ENCODE measurements at regions not wholly inside any gene's neighbourhood (a gene's known extent, or its start where the extent isn't known, plus 50 kb on each side); places are given as distances from the start of the nearest gene placed in this dataset.

DNA sequence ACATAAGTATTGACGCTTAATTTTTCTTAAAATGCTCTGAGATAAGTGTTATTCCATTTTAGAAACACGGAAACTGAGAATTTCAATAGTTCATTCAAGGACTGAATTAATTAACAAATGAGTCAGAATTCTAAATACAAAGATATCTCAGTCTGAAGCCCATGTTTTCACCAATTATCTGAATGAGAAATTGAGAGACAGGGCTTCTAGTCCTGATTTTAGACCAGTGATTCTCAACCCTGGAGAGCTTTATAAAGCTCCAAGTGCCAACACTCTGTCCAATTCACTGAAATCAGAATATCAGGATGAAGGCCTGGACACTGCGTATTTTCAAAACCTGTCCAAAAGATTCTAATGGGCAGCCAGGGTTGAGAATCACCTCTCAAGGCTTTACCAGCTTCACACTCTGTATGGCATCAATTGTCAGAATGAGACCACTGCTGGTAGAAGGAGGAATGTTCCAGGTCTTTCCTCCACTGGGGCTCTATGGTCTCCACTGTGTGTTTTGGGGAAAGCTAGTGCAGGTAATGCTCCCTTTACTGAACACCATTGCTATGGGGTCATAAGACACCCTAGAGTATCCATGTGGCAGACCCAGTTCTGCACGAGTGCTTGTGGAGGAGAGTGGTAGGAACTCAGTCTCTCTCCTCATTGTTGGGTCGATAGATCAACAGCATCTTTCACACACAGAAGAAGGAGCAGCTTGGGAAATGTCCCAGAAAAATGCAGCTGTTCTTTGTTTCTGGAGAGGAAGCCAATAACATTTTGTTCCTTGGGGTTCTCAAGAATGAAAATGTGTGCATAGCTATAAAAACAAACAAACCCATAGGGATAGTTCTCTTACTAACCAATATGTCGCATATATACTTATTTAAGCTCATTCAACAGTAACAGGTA lies 99.7 kb upstream of the OSMR start:
- H3K79me2 ChIP-seq (ENCODE audit: control insufficient read depth in 1 of 2, insufficient read depth in 2 of 2, low read length in 2 of 2): no peaks in the 10 kb centered on the region
- H2BK12ac ChIP-seq (ENCODE audit: low read depth, low read length): no peak overlapping the region
- no peak overlapping the region for H2BK120ac ChIP-seq (replicated peaks; ENCODE audit: low read depth, low read length)
- H3K56ac ChIP-seq (replicated peaks; ENCODE audit: insufficient read length, low read depth, low read length): no peak overlapping the region
- H3K14ac ChIP-seq (ENCODE audit: insufficient read length): no peak overlapping the region
- H3K27ac ChIP-seq (ENCODE audit: low read depth, low read length): no peak overlapping the region
- no peak for DNase-seq (ENCODE audit: low read depth in 1 of 2, low spot score in 2 of 2)
- H3K9me3 ChIP-seq (ENCODE audit: insufficient read depth in 2 of 2, low read depth in 1 of 2, low read length in 1 of 2): peaks cover 9 to 11% of the 10 kb centered on the region in 2 experiments; a peak in 3 of 4 replicates
- H3K4me1 ChIP-seq (replicated peaks in 1 of 4; ENCODE audit: control insufficient read depth in 3 of 4, insufficient read depth in 4 of 4, low read length in 3 of 4): no peaks in the 10 kb centered on the region
- no peak for TF ChIP-seq SIN3A (conservative IDR thresholded peaks at IDR 0.05 in 1 of 2, IDR thresholded peaks at IDR 0.05 in 1 of 2; ENCODE audit: low read depth in 1 of 2, low read length in 2 of 2)
- no peak for TF ChIP-seq RFX5 (IDR thresholded peaks at IDR 0.05; ENCODE audit: borderline replicate concordance, low read depth, low read length)
- no peak for TF ChIP-seq BACH1 (IDR thresholded peaks at IDR 0.05; ENCODE audit: low read length)
- no peak for TF ChIP-seq KDM4A (IDR thresholded peaks at IDR 0.05; ENCODE audit: low read depth, low read length, severe bottlenecking)
- no peak for TF ChIP-seq MAFK (IDR thresholded peaks at IDR 0.05; ENCODE audit: low read depth, low read length)
- H3K4me2 ChIP-seq (ENCODE audit: insufficient read depth in 1 of 2, low read depth in 2 of 2, low read length in 2 of 2): no peak overlapping the region
- H3K36me3 ChIP-seq (ENCODE audit: control insufficient read depth in 2 of 4, insufficient read depth in 4 of 4, low read length in 3 of 4): no peaks in the 10 kb centered on the region
- H2BK15ac ChIP-seq (ENCODE audit: low read length): no peak overlapping the region
- FAIRE-seq: no peak
- no peak overlapping the region for H2BK5ac ChIP-seq (ENCODE audit: low read depth, low read length)
- no peak overlapping the region for H4K91ac ChIP-seq (replicated peaks; ENCODE audit: insufficient read length, low read length)
- H2AFZ ChIP-seq (ENCODE audit: low read length): no peak overlapping the region
- H3K23ac ChIP-seq (ENCODE audit: insufficient read length): no peak overlapping the region
- H3K27me3 ChIP-seq (replicated peaks in 1 of 4; ENCODE audit: control insufficient read depth in 3 of 4, extremely low read depth in 1 of 4, insufficient read depth in 3 of 4, low read length in 3 of 4): no peaks in the 10 kb centered on the region
- CTCF ChIA-PET (ENCODE audit: partially characterized antibody): interaction anchor here (0.6 to 1.6 kb wide), 4 partner anchors 10 to 374 kb away, joined by 3 to 4 read pairs (median 3); no protein-coding TSS in a partner anchor
- POLR2A ChIA-PET (ENCODE audit: partially characterized antibody): interaction anchor here (1.4 kb wide), 1 partner anchor 304 kb away, joined by 3 read pairs; no protein-coding TSS in a partner anchor
- H3K18ac ChIP-seq (ENCODE audit: extremely low read depth, low read length): no peak overlapping the region
- H4K5ac ChIP-seq (ENCODE audit: insufficient read length, low read depth, low read length): no peak overlapping the region
- WGBS, 2 experiments (ENCODE audit: extremely low coverage in 1 of 2, insufficient coverage in 1 of 2, insufficient read length in 1 of 2, insufficient replicate concordance in 2 of 2, low coverage in 1 of 2, low lambda C conversion rate in 2 of 2, missing lambda C conversion rate in 1 of 2): 95% methylated on average over 6 of the region's 6 CpGs; no CpG with 5 or more reads in 1 of the 2 experiments
- no peaks in the 10 kb centered on the region for H3K79me1 ChIP-seq (ENCODE audit: low read depth, low read length)
- H2BK20ac ChIP-seq (ENCODE audit: low read length): no peak overlapping the region
- no peaks in the 10 kb centered on the region for H3K23me2 ChIP-seq (ENCODE audit: low read depth, low read length)
- no peak overlapping the region for H4K8ac ChIP-seq (ENCODE audit: extremely low read depth, insufficient read depth, low read length)
- H3K4ac ChIP-seq (replicated peaks; ENCODE audit: insufficient read length, low read depth, low read length): no peak overlapping the region
- no peak overlapping the region for H3K9ac ChIP-seq (replicated peaks in 1 of 4; ENCODE audit: extremely low read depth in 1 of 4, low read depth in 3 of 4, low read length in 3 of 4)
- no peak overlapping the region for H2AK5ac ChIP-seq (ENCODE audit: low read depth, low read length)
- H4K20me1 ChIP-seq (replicated peaks in 1 of 2; ENCODE audit: control insufficient read depth in 1 of 2, insufficient read depth in 2 of 2, low read length in 2 of 2): no peaks in the 10 kb centered on the region
- no peak overlapping the region for H3K4me3 ChIP-seq (ENCODE audit: extremely low read depth in 1 of 4, insufficient read depth in 2 of 4, low read depth in 3 of 4, low read length in 4 of 4)

Data from H1 (cell line).